Heart right ventricle (tissue), 16 donors: ENCODE measurements at regions not wholly inside any gene's neighbourhood (a gene's known extent, or its start where the extent isn't known, plus 50 kb on each side); places are given as distances from the start of the nearest gene placed in this dataset.
A peak's percentile ranks its signal among the peaks of the same experiment; 100 is the strongest.

Source experiments
- ATAC-seq, 8 donors: fragments of 200-7000 bp; cut with Tn5 transposase; one replicate each; pipeline ENCODE4 v1.9.1; 2020; ENCODE audit warnings: mild to moderate bottlenecking in 8 of 8, moderate library complexity in 8 of 8, moderate number of reproducible peaks in 1 of 8
- DNase-seq, 2 donors: peaks; one replicate each; pipeline ENCODE4 v3.0.0-alpha.2; 2020
- H3K27ac ChIP-seq, 10 donors: fragments of 200-600 bp; sonication (generic) in 2 of 10; one replicate each; pipeline versions ENCODE4 v1.5.0 to v1.8.0; 2020 to 2022; ENCODE audit warnings: mild to moderate bottlenecking in 3 of 10
- H3K27me3 ChIP-seq, 7 donors: fragments of 200-600 bp; one replicate each; pipeline ENCODE4 v1.8.0; 2021 to 2022; ENCODE audit warnings: mild to moderate bottlenecking in 2 of 7
- H3K36me3 ChIP-seq, 9 donors: fragments of 200-600 bp; sonication (generic) in 1 of 9; one replicate each; pipeline versions ENCODE4 v1.5.0 to v1.8.0; 2020 to 2022; ENCODE audit warnings: mild to moderate bottlenecking in 2 of 9
- H3K4me1 ChIP-seq, 9 donors: fragments of 200-600 bp; sonication (generic) in 1 of 9; one replicate each; pipeline versions ENCODE4 v1.5.0 to v1.8.0; 2020 to 2022; ENCODE audit warnings: mild to moderate bottlenecking in 4 of 9
- H3K4me3 ChIP-seq, 10 donors: fragments of 200-600 bp; sonication (generic) in 2 of 10; one replicate each; pipeline versions ENCODE4 v1.5.0 to v1.8.0; 2020 to 2022; ENCODE audit warnings: mild to moderate bottlenecking in 7 of 10, moderate library complexity in 2 of 10
- H3K9me3 ChIP-seq, 11 donors: fragments of 200-600 bp in 10 of 11; sonication (generic) in 2 of 11; one replicate each; pipeline versions ENCODE4 v1.5.0 to v1.8.0; 2013 to 2022; ENCODE audit warnings: mild to moderate bottlenecking in 2 of 11, control low read depth in 1 of 11, moderate library complexity in 1 of 11
- WGBS, 2 donors: extraction: QIAGEN DNeasy Blood & Tissue Kit; methylation state at CpG; one replicate each; pipeline ENCODE4 v1.1.7; 2013; ENCODE audit warnings: inconsistent platforms in 1 of 2; 5-methylcytosine and 5-hydroxymethylcytosine counted together
- intact Hi-C, 10 donors: fragments of 100-400 bp; cut with DNase I; formaldehyde crosslinking; loops; one replicate each; pipeline versions ENCODE4 v1.11.1 to v1.14.2; 2022
- TF ChIP-seq, protein P1 (sequence below), 9 donors: fragments of 200-600 bp; sonication (generic) in 2 of 9; IDR thresholded peaks; one replicate each; pipeline versions ENCODE4 v1.5.0 to v1.8.0; 2021 to 2022; ENCODE audit warnings: antibody characterized with exemption in 9 of 9, mild to moderate bottlenecking in 5 of 9, moderate library complexity in 1 of 9
- donor health status: Arrhythmogenic right ventricular cardiomyopathy.
- donor health status: ischemic (EF 13 %, LVEDD 7.1; RV severe dilation, severe dysfunction).
- donor health status: healthy with polysubstance abuse.
- donor health status: DM: no; HTN: yes; CAD: no.
- donor health status: DM: no; HTN: no; CAD: no.
- donor health status: ischemic (EF 25% LVEDD 6.9; RV normal size, moderate dysfunction).
- donor health status: ischemic (EF 25% LVEDD 5.7; RV mildly dilated, moderate dysfunction).
- donor health status: healthy.
- donor health status: DM: yes; HTN: yes; CAD: no.
- donor health status: Ischemic cardiomyopathy.
- donor health status: ischemic (EF 35%, LVEDD 5.7; RV mildly dilated, moderate dysfunction).
- donor health status: nonischemic (EF 11% LVEDD 7.7; RV severe dilation, severe dysfunction).
- donor health status: DM: yes; HTN: yes; CAD: no.
- donor health status: PGD.
- donor health status: ischemic (EF 29% LVEDD 5.4; RV normal size, mild dysfunction).
- donor health status: nonischemic (EF 23%, LVEDD 6.1; RV moderate dilation, normal function).

DNA sequence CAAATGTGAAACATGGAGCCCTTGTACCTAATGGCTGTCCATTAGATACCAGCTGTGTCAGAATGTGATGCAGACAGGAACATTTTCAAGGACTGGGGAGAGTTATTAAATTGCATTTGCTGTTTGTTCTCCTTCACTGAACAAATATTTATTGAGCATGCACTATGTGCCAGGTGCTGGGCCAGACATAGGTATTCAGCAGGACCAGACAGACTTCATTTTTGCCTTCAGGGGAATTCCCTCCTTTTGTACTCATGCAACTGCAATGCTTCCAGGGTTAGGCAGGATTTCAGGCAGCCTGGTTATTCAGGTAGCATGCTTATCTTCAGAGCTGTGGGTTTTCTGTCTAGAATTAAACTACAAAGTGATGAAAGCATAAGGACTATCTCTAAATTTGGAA is 64.2 kb upstream of the SMYD2 start:
- intact Hi-C loops, result loop anchor here in 7 of 10 donors (2.0 to 10.0 kb wide), 5 partner anchors 41 to 418 kb away; no protein-coding TSS in a partner anchor
- H3K9me3 ChIP-seq, result no peaks in the 10 kb centered on the region
- TF ChIP-seq, protein P1, sequence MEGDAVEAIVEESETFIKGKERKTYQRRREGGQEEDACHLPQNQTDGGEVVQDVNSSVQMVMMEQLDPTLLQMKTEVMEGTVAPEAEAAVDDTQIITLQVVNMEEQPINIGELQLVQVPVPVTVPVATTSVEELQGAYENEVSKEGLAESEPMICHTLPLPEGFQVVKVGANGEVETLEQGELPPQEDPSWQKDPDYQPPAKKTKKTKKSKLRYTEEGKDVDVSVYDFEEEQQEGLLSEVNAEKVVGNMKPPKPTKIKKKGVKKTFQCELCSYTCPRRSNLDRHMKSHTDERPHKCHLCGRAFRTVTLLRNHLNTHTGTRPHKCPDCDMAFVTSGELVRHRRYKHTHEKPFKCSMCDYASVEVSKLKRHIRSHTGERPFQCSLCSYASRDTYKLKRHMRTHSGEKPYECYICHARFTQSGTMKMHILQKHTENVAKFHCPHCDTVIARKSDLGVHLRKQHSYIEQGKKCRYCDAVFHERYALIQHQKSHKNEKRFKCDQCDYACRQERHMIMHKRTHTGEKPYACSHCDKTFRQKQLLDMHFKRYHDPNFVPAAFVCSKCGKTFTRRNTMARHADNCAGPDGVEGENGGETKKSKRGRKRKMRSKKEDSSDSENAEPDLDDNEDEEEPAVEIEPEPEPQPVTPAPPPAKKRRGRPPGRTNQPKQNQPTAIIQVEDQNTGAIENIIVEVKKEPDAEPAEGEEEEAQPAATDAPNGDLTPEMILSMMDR (IDR thresholded peaks at IDR 0.05), result no peak
- peaks cover 0 to 11% (median 4%) of the 10 kb centered on the region in 9 donors for H3K4me1 ChIP-seq
- no peak for ATAC-seq
- no peak overlapping the region for H3K4me3 ChIP-seq
- H3K27me3 ChIP-seq, result peaks cover 0 to 24% (median 8%) of the 10 kb centered on the region in 7 donors
- no peaks in the 10 kb centered on the region for H3K36me3 ChIP-seq
- H3K27ac ChIP-seq, result no peak overlapping the region
- DNase-seq, result no peak

- 70 to 83% methylated on average over 4 of the region's 4 CpGs for WGBS, 2 donors
- Histone ChIP-seq H3K4me1 (peaks cover 0 to 10% (median 5%) of the 10 kb centered on the region in 9 donors), H3K9me3 (no peaks in the 10 kb centered on the region), H3K4me3 (no peak overlapping the region), H3K36me3 (no peaks in the 10 kb centered on the region), H3K27ac (no peak overlapping the region), H3K27me3 (peaks cover 0 to 24% (median 8%) of the 10 kb centered on the region in 7 donors)
- intact Hi-C loops, result loop anchor here in 7 of 10 donors (5.0 to 10.0 kb wide), 4 partner anchors 37 to 415 kb away; no protein-coding TSS in a partner anchor
- DNase-seq, result no peak
- no peak for ATAC-seq
- TF ChIP-seq, protein P1 (IDR thresholded peaks at IDR 0.05), result no peak
Observed at GRCh38 chr1:214219902-214220301, 61.1 kb upstream of the SMYD2 start.

DNA sequence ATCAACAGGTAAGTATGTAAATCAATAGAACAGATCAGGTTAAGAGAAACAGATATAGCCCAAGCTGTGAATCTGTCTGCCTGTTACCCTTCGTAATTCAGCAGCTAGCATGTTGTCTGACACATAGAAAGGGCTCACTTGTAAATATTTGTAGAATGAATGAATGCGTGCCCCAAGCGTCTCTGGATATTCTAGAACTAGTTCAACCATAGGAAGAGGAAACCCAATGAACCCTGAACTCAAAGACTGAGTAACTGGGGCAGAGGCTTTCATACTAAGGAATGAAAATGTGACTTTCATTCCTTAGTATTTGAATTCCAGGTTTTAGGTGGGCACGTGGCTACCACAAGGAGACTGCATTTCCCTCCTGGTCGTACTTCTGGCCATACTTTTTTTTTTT is 60.1 kb upstream of the SMYD2 start:
- H3K27me3 ChIP-seq, result peaks cover 0 to 19% (median 8%) of the 10 kb centered on the region in 7 donors
- no peak for ATAC-seq
- no peak for DNase-seq
- intact Hi-C loops, result no loop called here
- TF ChIP-seq, protein P1 (IDR thresholded peaks at IDR 0.05), result no peak
- no peaks in the 10 kb centered on the region for H3K9me3 ChIP-seq
- H3K27ac ChIP-seq, result no peak overlapping the region
- H3K4me1 ChIP-seq, result peaks cover 0 to 15% (median 7%) of the 10 kb centered on the region in 9 donors
- no peaks in the 10 kb centered on the region for H3K36me3 ChIP-seq
- 90 to 93% methylated on average over 5 of the region's 5 CpGs for WGBS, 2 donors
- H3K4me3 ChIP-seq, result no peak overlapping the region

- 11 to 15% methylated on average over 24 of the region's 24 CpGs for WGBS, 2 donors
- H3K4me3 ChIP-seq, result peak overlapping the region in 8 of 10 donors; percentile 12 to 41 (median 35)
- intact Hi-C loops, result loop anchor here in 3 of 10 donors (5.0 kb wide), 3 partner anchors 38 to 103 kb away; no protein-coding TSS in a partner anchor
- no peaks in the 10 kb centered on the region for H3K9me3 ChIP-seq
- peaks cover 0 to 24% (median 14%) of the 10 kb centered on the region in 9 donors for H3K4me1 ChIP-seq
- TF ChIP-seq, protein P1 (IDR thresholded peaks at IDR 0.05), result no peak
- H3K36me3 ChIP-seq, result no peaks in the 10 kb centered on the region
- ATAC-seq (peak in 5 of 8 donors; percentile 4 to 59 (median 31)), DNase-seq (peak; percentile 11 to 17)
- peak overlapping the region in 6 of 10 donors; percentile 11 to 68 (median 46) for H3K27ac ChIP-seq
- peaks cover 0 to 12% (median 3%) of the 10 kb centered on the region in 7 donors for H3K27me3 ChIP-seq
Observed at GRCh38 chr1:214224611-214225354, 56.2 kb upstream of the SMYD2 start.
